Keratinocyte (primary cell): ENCODE measurements at regions not wholly inside any gene's neighbourhood (a gene's known extent, or its start where the extent isn't known, plus 50 kb on each side); places are given as distances from the start of the nearest gene placed in this dataset.

Source experiments
- DNase-seq: peaks from one replicate; pipeline ENCODE4 v3.0.0-alpha.2; 2011; ENCODE audit warnings: low read depth, missing footprints, low spot score
- FAIRE-seq: peaks from 2 replicates; lab custom pipeline; 2011; peaks lifted over from hg19 to GRCh38; lab: Jason Lieb, UNC
- H2AFZ ChIP-seq: 2 replicates; pipeline ENCODE4 v1.6.0; 2012; ENCODE audit warnings: low read length, control low read depth, inconsistent platforms; ENCODE audit not compliant: control insufficient read depth
- H3K27ac ChIP-seq: 2 replicates; pipeline ENCODE4 v1.5.1; 2011; ENCODE audit warnings: low read length; ENCODE audit not compliant: control insufficient read depth, insufficient read depth
- H3K27me3 ChIP-seq: 3 replicates; pipeline ENCODE4 v1.6.0; 2011; ENCODE audit warnings: low read length; ENCODE audit not compliant: control insufficient read depth, insufficient read depth; ENCODE audit errors: extremely low read depth
- H3K36me3 ChIP-seq, 2 experiments: 2 replicates in 1 of 2; 3 replicates in 1 of 2; pipeline ENCODE4 v1.5.1; 2011; ENCODE audit warnings: low read length in 2 of 2, mild to moderate bottlenecking in 1 of 2; ENCODE audit not compliant: control insufficient read depth in 2 of 2, insufficient read depth in 2 of 2; ENCODE audit errors: extremely low read depth in 1 of 2
- H3K4me1 ChIP-seq: 3 replicates; pipeline ENCODE4 v1.5.1; 2011; ENCODE audit warnings: low read length; ENCODE audit not compliant: control insufficient read depth, insufficient read depth; ENCODE audit errors: extremely low read depth
- H3K4me2 ChIP-seq: 3 replicates; pipeline ENCODE4 v1.6.0; 2011; ENCODE audit warnings: low read depth, low read length; ENCODE audit not compliant: control insufficient read depth, insufficient read depth; ENCODE audit errors: extremely low read depth
- H3K4me3 ChIP-seq, 3 experiments: fragments of 200-600 bp in 1 of 3; sonication (generic) in 1 of 3; 2 replicates in 2 of 3; 3 replicates in 1 of 3; pipeline ENCODE4 v1.5.1; 2011 to 2016; ENCODE audit warnings: low read length in 3 of 3, mild to moderate bottlenecking in 3 of 3, control low read depth in 2 of 3, inconsistent platforms in 1 of 3, low read depth in 1 of 3, mixed read lengths in 1 of 3, mixed run types in 1 of 3, moderate library complexity in 1 of 3; ENCODE audit not compliant: control insufficient read depth in 2 of 3, insufficient read depth in 2 of 3; ENCODE audit errors: extremely low read depth in 1 of 3
- H3K79me2 ChIP-seq: 2 replicates; pipeline ENCODE4 v1.6.0; 2012; ENCODE audit warnings: low read length; ENCODE audit not compliant: control insufficient read depth, insufficient read depth
- H3K9ac ChIP-seq: 3 replicates; pipeline ENCODE4 v1.6.0; 2011; ENCODE audit warnings: low read length; ENCODE audit not compliant: control insufficient read depth, insufficient read depth; ENCODE audit errors: extremely low read depth
- H3K9me1 ChIP-seq: 3 replicates; pipeline ENCODE4 v1.6.0; 2011; ENCODE audit warnings: low read length; ENCODE audit not compliant: control insufficient read depth, insufficient read depth; ENCODE audit errors: extremely low read depth
- H3K9me3 ChIP-seq: 2 replicates; pipeline ENCODE4 v1.5.1; 2012; ENCODE audit warnings: low read depth, low read length; ENCODE audit not compliant: control insufficient read depth
- H4K20me1 ChIP-seq: 3 replicates; pipeline ENCODE4 v1.6.0; 2011; ENCODE audit warnings: low read length; ENCODE audit not compliant: control insufficient read depth, insufficient read depth; ENCODE audit errors: extremely low read depth
- EZH2 ChIP-seq: IDR thresholded peaks from one replicate; pipeline ENCODE4 v1.6.1; 2012; ENCODE audit warnings: inconsistent platforms, mild to moderate bottlenecking, low read length, moderate library complexity
- dilution Hi-C: fragments of 300-500 bp; cut with MboI; formaldehyde crosslinking; loops from one replicate; pipeline ENCODE4 v1.7.0; 2020; ENCODE audit warnings: low sequenced_read_pairs; ENCODE audit not compliant: extremely low pct_ligation_motif_present
- TF ChIP-seq, protein P1 (sequence below), 3 experiments: IDR thresholded peaks in 1 of 3; conservative IDR thresholded peaks in 1 of 3; optimal IDR thresholded peaks in 1 of 3; 2 replicates in 2 of 3; 3 replicates in 1 of 3; pipeline versions ENCODE3 to v1.5.1; 2011; ENCODE audit warnings: low read length in 3 of 3, mild to moderate bottlenecking in 3 of 3, moderate library complexity in 2 of 3, control low read depth in 1 of 3, inconsistent platforms in 1 of 3; ENCODE audit not compliant: insufficient read depth in 2 of 3; ENCODE audit errors: extremely low read depth in 1 of 3

DNA sequence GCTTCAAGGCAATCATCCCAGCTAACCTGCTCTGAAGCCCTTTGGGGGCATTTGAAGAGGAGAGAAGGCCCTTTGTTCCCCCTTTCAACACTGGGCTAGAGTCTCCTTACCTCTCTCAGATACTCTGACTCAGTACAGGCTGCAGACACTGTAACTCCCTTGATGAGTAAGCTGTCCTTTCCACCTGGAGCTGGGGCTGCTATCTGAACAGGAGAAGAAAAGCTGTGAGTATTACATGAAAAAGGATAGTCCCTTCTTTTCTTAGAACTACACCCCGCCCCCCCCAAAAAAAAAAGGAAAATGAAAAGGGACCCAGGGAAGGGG, 186.6 kb upstream of the PLEKHG7 start:
- peak overlapping the region; percentile 68 for H2AFZ ChIP-seq
- dilution Hi-C loops: no loop called here
- H3K27ac ChIP-seq: peak overlapping the region; percentile 11
- no peaks in the 10 kb centered on the region for H3K79me2 ChIP-seq
- TF ChIP-seq, protein P1, sequence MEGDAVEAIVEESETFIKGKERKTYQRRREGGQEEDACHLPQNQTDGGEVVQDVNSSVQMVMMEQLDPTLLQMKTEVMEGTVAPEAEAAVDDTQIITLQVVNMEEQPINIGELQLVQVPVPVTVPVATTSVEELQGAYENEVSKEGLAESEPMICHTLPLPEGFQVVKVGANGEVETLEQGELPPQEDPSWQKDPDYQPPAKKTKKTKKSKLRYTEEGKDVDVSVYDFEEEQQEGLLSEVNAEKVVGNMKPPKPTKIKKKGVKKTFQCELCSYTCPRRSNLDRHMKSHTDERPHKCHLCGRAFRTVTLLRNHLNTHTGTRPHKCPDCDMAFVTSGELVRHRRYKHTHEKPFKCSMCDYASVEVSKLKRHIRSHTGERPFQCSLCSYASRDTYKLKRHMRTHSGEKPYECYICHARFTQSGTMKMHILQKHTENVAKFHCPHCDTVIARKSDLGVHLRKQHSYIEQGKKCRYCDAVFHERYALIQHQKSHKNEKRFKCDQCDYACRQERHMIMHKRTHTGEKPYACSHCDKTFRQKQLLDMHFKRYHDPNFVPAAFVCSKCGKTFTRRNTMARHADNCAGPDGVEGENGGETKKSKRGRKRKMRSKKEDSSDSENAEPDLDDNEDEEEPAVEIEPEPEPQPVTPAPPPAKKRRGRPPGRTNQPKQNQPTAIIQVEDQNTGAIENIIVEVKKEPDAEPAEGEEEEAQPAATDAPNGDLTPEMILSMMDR (optimal IDR thresholded peaks at IDR 0.05 in 1 of 3, IDR thresholded peaks at IDR 0.05 in 1 of 3, conservative IDR thresholded peaks at IDR 0.05 in 1 of 3; ENCODE audit: extremely low read depth in 1 of 3, insufficient read depth in 2 of 3, low read length in 3 of 3): no peak
- no peak for TF ChIP-seq EZH2
- no peaks in the 10 kb centered on the region for H3K9me1 ChIP-seq
- peak; percentile 88 for FAIRE-seq
- no peaks in the 10 kb centered on the region for H3K36me3 ChIP-seq
- peaks cover 3% of the 10 kb centered on the region for H3K4me1 ChIP-seq
- no peaks in the 10 kb centered on the region for H3K9me3 ChIP-seq
- H3K9ac ChIP-seq: no peak overlapping the region
- H3K4me3 ChIP-seq: no peak overlapping the region
- peak; percentile 52 for DNase-seq
- no peaks in the 10 kb centered on the region for H4K20me1 ChIP-seq
- no peaks in the 10 kb centered on the region for H3K27me3 ChIP-seq
- no peak overlapping the region for H3K4me2 ChIP-seq

DNA sequence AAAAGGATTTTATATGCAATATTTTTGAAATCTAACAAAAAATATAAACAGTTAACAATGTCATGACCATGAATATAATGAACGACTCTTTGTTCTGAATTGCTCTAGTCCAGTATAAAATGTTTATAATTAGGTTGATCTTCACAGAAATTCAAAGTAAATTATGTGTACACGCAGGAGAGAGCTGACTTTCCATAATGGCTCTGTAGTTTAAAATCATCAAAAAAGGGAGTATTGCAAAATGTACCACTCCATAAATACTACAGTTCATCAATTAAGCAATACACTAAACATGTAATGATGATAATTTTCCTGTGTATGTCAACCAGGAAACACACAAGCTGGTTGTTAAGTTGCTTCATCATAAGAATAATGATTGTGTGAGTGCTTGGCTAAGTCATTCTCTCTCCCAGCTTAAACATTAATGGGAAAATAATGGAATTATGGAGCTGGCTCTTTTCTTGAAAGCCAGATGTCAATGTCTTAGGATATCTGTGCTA, 189.5 kb upstream of the PLEKHG7 start:
- H4K20me1 ChIP-seq: no peaks in the 10 kb centered on the region
- peaks cover 3% of the 10 kb centered on the region for H3K4me1 ChIP-seq
- no peaks in the 10 kb centered on the region for H3K27me3 ChIP-seq
- H3K9ac ChIP-seq: no peak overlapping the region
- H3K27ac ChIP-seq: no peak overlapping the region
- DNase-seq (no peak), FAIRE-seq (no peak)
- dilution Hi-C loops: no loop called here
- no peak for TF ChIP-seq EZH2
- TF ChIP-seq, protein P1 (optimal IDR thresholded peaks at IDR 0.05 in 1 of 3, IDR thresholded peaks at IDR 0.05 in 1 of 3, conservative IDR thresholded peaks at IDR 0.05 in 1 of 3; ENCODE audit: extremely low read depth in 1 of 3, insufficient read depth in 2 of 3, low read length in 3 of 3): no peak
- no peak overlapping the region for H2AFZ ChIP-seq
- H3K9me3 ChIP-seq: no peaks in the 10 kb centered on the region
- no peak overlapping the region for H3K4me3 ChIP-seq
- H3K79me2 ChIP-seq: no peaks in the 10 kb centered on the region
- H3K4me2 ChIP-seq: no peak overlapping the region
- no peaks in the 10 kb centered on the region for H3K36me3 ChIP-seq
- no peaks in the 10 kb centered on the region for H3K9me1 ChIP-seq
